Stimulated activated naive CD8-positive, alpha-beta T cell treated with anti-CD3 and anti-CD28 coated beads, Interleukin-15, Interleukin-2, amounts not matched to agents 100 ng/mL and 50 ng/mL, for 24 hours (primary cell): ENCODE measurements at regions not wholly inside any gene's neighbourhood (a gene's known extent, or its start where the extent isn't known, plus 50 kb on each side); places are given as distances from the start of the nearest gene placed in this dataset.

Experiments used
- H3K27ac Mint-ChIP-seq: one replicate; pipeline ENCODE4 v1.8.0; 2021; ENCODE audit warnings: mild to moderate bottlenecking, mixed read lengths
- H3K27me3 Mint-ChIP-seq: one replicate; pipeline ENCODE4 v1.8.0; 2021; ENCODE audit warnings: mixed read lengths
- H3K36me3 Mint-ChIP-seq: one replicate; pipeline ENCODE4 v1.8.0; 2021; ENCODE audit warnings: low read depth, mixed read lengths
- H3K4me1 Mint-ChIP-seq: one replicate; pipeline ENCODE4 v1.8.0; 2021; ENCODE audit warnings: low read depth, mixed read lengths
- H3K4me3 Mint-ChIP-seq: one replicate; pipeline ENCODE4 v1.8.0; 2021; ENCODE audit warnings: mild to moderate bottlenecking, mixed read lengths
- H3K9me3 Mint-ChIP-seq: one replicate; pipeline ENCODE4 v1.8.0; 2021; ENCODE audit warnings: mixed read lengths

DNA sequence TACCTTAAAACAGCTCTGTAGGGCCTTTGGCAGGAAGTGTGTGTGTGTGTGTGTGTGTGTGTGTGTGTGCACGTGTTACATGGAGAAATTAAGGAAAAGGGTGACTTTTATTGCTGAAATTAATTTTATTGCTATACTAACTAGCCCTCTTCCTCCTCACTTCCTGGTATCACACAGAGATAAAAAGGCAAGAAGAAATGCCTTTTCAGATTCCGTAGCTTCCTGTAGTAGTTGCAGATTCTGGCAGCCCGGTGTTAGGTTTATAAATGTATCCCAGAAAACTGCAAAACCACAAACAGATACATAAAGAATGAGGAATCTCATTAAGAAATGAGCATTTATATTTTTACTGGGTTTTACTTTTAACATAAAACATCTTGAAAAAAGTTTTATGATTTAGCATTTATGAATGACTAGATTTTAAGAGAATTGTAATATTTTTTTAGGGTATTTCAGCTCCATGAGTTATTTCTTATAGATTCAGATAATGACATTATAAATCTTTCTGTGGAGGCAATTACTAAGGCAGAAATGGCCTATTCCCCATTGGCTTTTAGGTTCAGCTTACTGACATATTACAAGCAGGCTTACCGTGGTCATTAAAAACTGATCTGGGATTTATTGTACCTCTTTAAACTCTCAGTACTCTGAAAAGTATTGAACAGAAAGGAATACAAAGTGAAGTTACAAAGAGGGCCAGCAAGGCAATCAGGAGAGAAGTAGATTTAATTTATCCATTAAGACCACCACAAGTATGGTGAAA, 249.1 kb upstream of the TSHZ2 start:
- Mint-ChIP-seq H3K4me1 (peaks cover 4% of the 10 kb centered on the region), H3K27me3 (peaks cover 4% of the 10 kb centered on the region), H3K36me3 (no peaks in the 10 kb centered on the region), H3K4me3 (no peak overlapping the region), H3K9me3 (no peaks in the 10 kb centered on the region), H3K27ac (no peak overlapping the region)

- no peak overlapping the region for H3K27ac Mint-ChIP-seq
- H3K4me3 Mint-ChIP-seq, result no peak overlapping the region
- no peaks in the 10 kb centered on the region for H3K9me3 Mint-ChIP-seq
- no peaks in the 10 kb centered on the region for H3K27me3 Mint-ChIP-seq
- H3K4me1 Mint-ChIP-seq, result no peaks in the 10 kb centered on the region
- H3K36me3 Mint-ChIP-seq, result no peaks in the 10 kb centered on the region
Observed at GRCh38 chr20:52708137-52708536, 264.0 kb upstream of the TSHZ2 start.

- Mint-ChIP-seq H3K4me1 (no peaks in the 10 kb centered on the region), H3K4me3 (no peak overlapping the region), H3K9me3 (no peaks in the 10 kb centered on the region), H3K27ac (no peak overlapping the region), H3K27me3 (no peaks in the 10 kb centered on the region), H3K36me3 (no peaks in the 10 kb centered on the region)
Observed at GRCh38 chr20:52704553-52704952, 267.6 kb upstream of the TSHZ2 start.

GRCh38 chr20:52688345-52688744, 283.8 kb upstream of the TSHZ2 start:
- no peaks in the 10 kb centered on the region for H3K4me1 Mint-ChIP-seq
- H3K4me3 Mint-ChIP-seq, result no peak overlapping the region
- peaks cover 4% of the 10 kb centered on the region for H3K27me3 Mint-ChIP-seq
- peaks cover 7% of the 10 kb centered on the region for H3K9me3 Mint-ChIP-seq
- no peaks in the 10 kb centered on the region for H3K36me3 Mint-ChIP-seq
- no peak overlapping the region for H3K27ac Mint-ChIP-seq

- Mint-ChIP-seq H3K27ac (no peak overlapping the region), H3K4me3 (no peak overlapping the region), H3K27me3 (peaks cover 8% of the 10 kb centered on the region), H3K4me1 (no peaks in the 10 kb centered on the region), H3K36me3 (no peaks in the 10 kb centered on the region), H3K9me3 (peaks cover 11% of the 10 kb centered on the region)
Observed at GRCh38 chr20:52684905-52685304, 287.3 kb upstream of the TSHZ2 start.

- Mint-ChIP-seq H3K36me3 (no peaks in the 10 kb centered on the region), H3K4me1 (no peaks in the 10 kb centered on the region), H3K27me3 (peaks cover 8% of the 10 kb centered on the region), H3K27ac (no peak overlapping the region), H3K9me3 (peaks cover 11% of the 10 kb centered on the region), H3K4me3 (no peak overlapping the region)
Observed at GRCh38 chr20:52684176-52684575, 288.0 kb upstream of the TSHZ2 start.

GRCh38 chr20:52683761-52684160, 288.4 kb upstream of the TSHZ2 start:
- Mint-ChIP-seq H3K36me3 (no peaks in the 10 kb centered on the region), H3K27me3 (peaks cover 8% of the 10 kb centered on the region), H3K27ac (no peak overlapping the region), H3K4me1 (no peaks in the 10 kb centered on the region), H3K4me3 (no peak overlapping the region), H3K9me3 (peaks cover 11% of the 10 kb centered on the region)

DNA sequence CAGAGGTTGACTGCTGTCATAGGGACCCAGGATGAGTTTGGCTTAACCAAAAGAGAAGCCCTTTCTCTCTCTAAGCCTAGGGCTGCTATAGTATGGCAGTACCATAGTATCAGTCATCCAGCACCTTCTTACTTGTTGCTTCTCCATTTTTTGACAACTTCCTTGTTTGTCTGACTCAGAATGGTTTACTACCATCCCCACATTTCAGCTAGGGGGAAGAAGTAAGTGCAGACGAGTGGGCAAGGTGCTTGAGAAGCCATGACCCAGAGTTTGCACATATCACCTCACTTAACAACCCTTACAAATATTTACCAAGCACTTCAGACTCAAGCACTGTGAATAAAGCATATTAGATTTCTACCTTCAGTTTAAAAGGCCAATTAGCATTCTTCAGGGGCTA, 289.9 kb upstream of the TSHZ2 start:
- Mint-ChIP-seq H3K36me3 (no peaks in the 10 kb centered on the region), H3K27ac (no peak overlapping the region), H3K4me1 (no peaks in the 10 kb centered on the region), H3K27me3 (peaks cover 8% of the 10 kb centered on the region), H3K4me3 (no peak overlapping the region), H3K9me3 (peaks cover 11% of the 10 kb centered on the region)

GRCh38 chr20:52681288-52681687, 290.9 kb upstream of the TSHZ2 start:
- H3K36me3 Mint-ChIP-seq, result no peaks in the 10 kb centered on the region
- H3K27me3 Mint-ChIP-seq, result peaks cover 12% of the 10 kb centered on the region
- H3K27ac Mint-ChIP-seq, result no peak overlapping the region
- H3K4me3 Mint-ChIP-seq, result no peak overlapping the region
- peaks cover 3% of the 10 kb centered on the region for H3K4me1 Mint-ChIP-seq
- peaks cover 11% of the 10 kb centered on the region for H3K9me3 Mint-ChIP-seq

- Mint-ChIP-seq H3K9me3 (no peaks in the 10 kb centered on the region), H3K4me3 (no peak overlapping the region), H3K36me3 (no peaks in the 10 kb centered on the region), H3K4me1 (peaks cover 6% of the 10 kb centered on the region), H3K27me3 (peaks cover 4% of the 10 kb centered on the region), H3K27ac (no peak overlapping the region)
Observed at GRCh38 chr20:52677216-52677615, 294.9 kb upstream of the TSHZ2 start.

DNA sequence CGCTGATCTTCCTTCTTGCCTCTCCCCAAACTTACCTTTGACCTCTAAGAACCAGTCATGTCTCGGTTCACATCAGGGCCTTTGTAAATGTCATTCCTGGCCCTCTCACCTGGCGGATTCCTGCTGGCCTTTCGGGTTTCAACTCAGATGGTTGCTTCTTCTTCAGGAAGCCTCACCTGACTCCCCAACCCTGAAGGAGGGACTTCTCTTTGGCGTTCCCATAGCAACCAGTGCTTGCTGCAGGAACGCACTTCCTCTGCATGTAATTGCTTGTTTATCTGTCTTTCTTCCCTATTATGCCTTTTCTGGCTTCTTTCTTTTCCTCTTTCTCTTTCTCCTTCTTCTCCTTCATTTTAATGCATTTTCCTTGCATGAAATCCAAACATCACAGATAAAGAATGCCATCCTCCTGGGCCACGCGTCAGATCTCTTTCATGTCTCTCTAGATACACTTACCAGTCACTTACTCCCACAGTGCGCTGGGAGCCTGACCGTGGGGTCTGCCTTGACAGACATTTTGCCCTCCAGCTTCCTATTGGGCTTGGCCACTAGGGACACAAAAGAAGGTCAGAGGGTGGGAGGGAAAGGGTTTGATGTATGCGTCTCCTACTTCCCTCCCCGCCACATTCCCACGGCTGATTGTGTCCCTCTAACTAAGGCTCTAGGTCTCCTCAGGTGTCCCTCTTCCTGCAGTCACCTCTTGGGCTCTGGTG, 295.7 kb upstream of the TSHZ2 start:
- Mint-ChIP-seq H3K27ac (no peak overlapping the region), H3K4me3 (no peak overlapping the region), H3K36me3 (no peaks in the 10 kb centered on the region), H3K27me3 (peaks cover 4% of the 10 kb centered on the region), H3K4me1 (peaks cover 6% of the 10 kb centered on the region), H3K9me3 (no peaks in the 10 kb centered on the region)

DNA sequence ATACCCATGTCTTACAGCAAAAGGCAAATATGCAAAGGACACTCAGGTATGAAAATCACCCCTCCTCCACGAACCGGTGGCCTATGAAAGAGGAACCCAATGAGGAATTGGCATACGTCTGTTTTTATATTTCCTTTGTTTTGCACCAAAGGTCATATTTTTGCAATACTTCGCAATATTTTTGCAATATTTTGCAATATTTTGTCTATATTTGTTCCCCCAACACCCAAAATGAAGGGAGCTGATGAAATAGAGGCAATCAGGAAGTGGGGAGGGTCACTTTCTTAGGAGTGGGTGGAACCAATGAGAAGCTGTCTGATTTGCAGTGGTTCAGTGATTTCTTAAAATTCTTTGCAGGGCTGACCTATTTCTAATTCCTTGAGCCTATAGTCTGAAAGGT, 296.8 kb upstream of the TSHZ2 start:
- Mint-ChIP-seq H3K4me3 (no peak overlapping the region), H3K36me3 (no peaks in the 10 kb centered on the region), H3K9me3 (no peaks in the 10 kb centered on the region), H3K27ac (no peak overlapping the region), H3K4me1 (peaks cover 6% of the 10 kb centered on the region), H3K27me3 (peaks cover 4% of the 10 kb centered on the region)

DNA sequence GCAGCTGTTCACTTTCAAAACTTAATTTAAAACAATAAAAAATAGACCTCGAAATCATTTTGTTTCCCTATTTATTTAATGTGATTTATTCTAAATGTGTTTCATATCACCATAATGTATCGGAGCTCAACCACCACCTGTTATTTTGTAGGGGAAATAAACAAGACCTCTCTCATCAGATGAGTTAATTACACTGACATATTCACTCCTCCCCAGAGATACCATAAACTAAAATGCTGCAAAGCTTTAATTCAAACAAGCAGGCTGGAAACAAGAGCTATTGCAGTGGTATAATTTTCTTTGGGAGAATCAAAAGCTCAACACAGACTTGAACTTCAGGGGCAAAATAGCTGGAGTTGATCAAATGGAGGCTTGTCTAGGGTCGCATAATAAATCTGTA, 303.5 kb upstream of the TSHZ2 start:
- Mint-ChIP-seq H3K36me3 (no peaks in the 10 kb centered on the region), H3K27me3 (no peaks in the 10 kb centered on the region), H3K27ac (no peak overlapping the region), H3K9me3 (no peaks in the 10 kb centered on the region), H3K4me1 (no peaks in the 10 kb centered on the region), H3K4me3 (no peak overlapping the region)

DNA sequence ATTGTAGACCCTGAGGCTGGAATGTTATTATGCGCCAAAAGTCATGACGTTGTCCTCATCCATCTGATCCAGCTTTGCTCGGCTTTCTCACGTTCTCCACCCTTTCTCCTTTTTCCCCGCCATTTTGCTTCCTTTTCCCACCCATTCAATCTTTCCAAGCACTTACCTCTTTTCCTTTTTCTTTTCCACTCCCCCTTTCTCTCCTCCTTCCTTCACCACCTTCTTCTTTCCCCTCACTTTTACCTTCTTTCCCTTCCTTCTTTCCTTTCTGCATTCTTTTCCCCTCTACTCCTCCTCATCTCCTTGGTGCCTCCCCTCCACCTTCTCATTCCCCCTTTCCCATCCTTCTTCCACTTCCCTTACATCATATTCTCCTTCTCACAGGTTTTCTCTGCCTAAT, 304.8 kb upstream of the TSHZ2 start:
- Mint-ChIP-seq H3K9me3 (no peaks in the 10 kb centered on the region), H3K27ac (no peak overlapping the region), H3K27me3 (no peaks in the 10 kb centered on the region), H3K4me3 (no peak overlapping the region), H3K36me3 (no peaks in the 10 kb centered on the region), H3K4me1 (no peaks in the 10 kb centered on the region)

DNA sequence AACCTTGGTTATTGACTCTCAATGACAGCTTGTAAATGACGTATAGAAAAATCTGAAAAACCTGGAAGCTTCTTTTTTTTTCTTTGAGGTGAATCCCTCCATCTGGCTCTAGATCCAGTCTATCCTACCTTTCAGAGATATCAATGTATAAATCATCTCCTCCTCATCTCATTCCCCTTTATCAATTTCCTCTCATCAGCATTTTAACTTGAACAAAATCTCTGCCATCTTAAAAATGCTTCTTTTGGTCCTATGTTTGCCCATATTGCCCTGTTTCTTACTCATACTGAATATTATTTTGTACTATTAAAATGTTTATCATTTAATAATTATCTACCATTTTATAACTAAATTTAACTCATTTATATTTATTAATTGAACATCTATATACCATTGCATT, 306.7 kb upstream of the TSHZ2 start:
- Mint-ChIP-seq H3K9me3 (no peaks in the 10 kb centered on the region), H3K4me1 (no peaks in the 10 kb centered on the region), H3K27ac (no peak overlapping the region)

GRCh38 chr20:52655395-52655794, 316.8 kb upstream of the TSHZ2 start:
- Mint-ChIP-seq H3K4me3 (no peak overlapping the region), H3K9me3 (no peaks in the 10 kb centered on the region), H3K36me3 (no peaks in the 10 kb centered on the region), H3K27me3 (no peaks in the 10 kb centered on the region), H3K27ac (no peak overlapping the region), H3K4me1 (no peaks in the 10 kb centered on the region)

More for the DNA sequence above, 306.7 kb upstream of the TSHZ2 start:
- H3K36me3 Mint-ChIP-seq, result no peaks in the 10 kb centered on the region
- no peaks in the 10 kb centered on the region for H3K27me3 Mint-ChIP-seq
- H3K4me3 Mint-ChIP-seq, result no peak overlapping the region
